H1 (cell line): ENCODE measurements at regions not wholly inside any gene's neighbourhood (a gene's known extent, or its start where the extent isn't known, plus 50 kb on each side); places are given as distances from the start of the nearest gene placed in this dataset.

ENCODE experiments used
- CTCF ChIA-PET: fragments of 300-600 bp; sonication (Branson Sonifier 250); formaldehyde crosslinking; loops from one replicate; lab custom pipeline; 2021; ENCODE audit not compliant: partially characterized antibody; lab: Charles Lee
- POLR2A ChIA-PET: fragments of 300-600 bp; sonication (Branson Sonifier 250); formaldehyde crosslinking; loops from one replicate; lab custom pipeline; 2021; ENCODE audit warnings: inconsistent platforms; ENCODE audit not compliant: partially characterized antibody; lab: Charles Lee
- DNase-seq, 2 experiments: peaks; one replicate each; pipeline versions ENCODE4 v3.0.0 to v3.0.0-alpha.2; 2010 to 2022; ENCODE audit warnings: low spot score in 2 of 2, low read depth in 1 of 2, mixed read lengths in 1 of 2
- FAIRE-seq: peaks from 2 replicates; lab custom pipeline; 2011; peaks lifted over from hg19 to GRCh38; lab: Jason Lieb, UNC
- H2AFZ ChIP-seq: 2 replicates; pipeline ENCODE4 v1.8.1; 2012; ENCODE audit warnings: low read length, inconsistent platforms
- H2AK5ac ChIP-seq: 2 replicates; pipeline ENCODE4 v1.6.1; 2013; ENCODE audit warnings: low read depth, low read length
- H2BK120ac ChIP-seq: replicated peaks from 2 replicates; pipeline ENCODE3; 2013; ENCODE audit warnings: low read depth, low read length, inconsistent platforms
- H2BK12ac ChIP-seq: 2 replicates; pipeline ENCODE4 v1.6.1; 2013; ENCODE audit warnings: low read depth, low read length
- H2BK15ac ChIP-seq: 2 replicates; pipeline ENCODE4 v1.6.1; 2013; ENCODE audit warnings: low read length
- H2BK20ac ChIP-seq: 2 replicates; pipeline ENCODE4 v1.6.1; 2013; ENCODE audit warnings: low read length
- H2BK5ac ChIP-seq: 2 replicates; pipeline ENCODE4 v1.6.1; 2013; ENCODE audit warnings: low read depth, low read length
- H3K14ac ChIP-seq: 2 replicates; pipeline ENCODE4 v1.6.1; 2013; ENCODE audit warnings: inconsistent platforms; ENCODE audit not compliant: insufficient read length
- H3K18ac ChIP-seq: 2 replicates; pipeline ENCODE4 v1.6.1; 2013; ENCODE audit warnings: low read length; ENCODE audit errors: extremely low read depth
- H3K23ac ChIP-seq: 2 replicates; pipeline ENCODE4 v1.6.1; 2013; ENCODE audit warnings: inconsistent platforms; ENCODE audit not compliant: insufficient read length
- H3K23me2 ChIP-seq: 2 replicates; pipeline ENCODE4 v1.6.1; 2013; ENCODE audit warnings: low read depth, low read length
- H3K27ac ChIP-seq: 2 replicates; pipeline ENCODE4 v1.6.1; 2011; ENCODE audit warnings: low read depth, low read length, inconsistent platforms
- H3K27me3 ChIP-seq, 4 experiments: replicated peaks in 1 of 4; 1 replicate in 1 of 4; 2 replicates in 3 of 4; pipeline versions ENCODE4 v1.6.1 to v1.8.1; 2011 to 2013; ENCODE audit warnings: low read length in 3 of 4, mild to moderate bottlenecking in 3 of 4, inconsistent platforms in 2 of 4, mixed read lengths in 2 of 4, moderate library complexity in 1 of 4; ENCODE audit not compliant: control insufficient read depth in 3 of 4, insufficient read depth in 3 of 4; ENCODE audit errors: extremely low read depth in 1 of 4
- H3K36me3 ChIP-seq, 4 experiments: 2 replicates each; pipeline versions ENCODE4 v1.6.1 to v1.8.1; 2011 to 2013; ENCODE audit warnings: mild to moderate bottlenecking in 4 of 4, low read length in 3 of 4, moderate library complexity in 2 of 4, control low read depth in 1 of 4, inconsistent platforms in 1 of 4; ENCODE audit not compliant: insufficient read depth in 4 of 4, control insufficient read depth in 2 of 4
- H3K4ac ChIP-seq: replicated peaks from 2 replicates; pipeline ENCODE3; 2013; ENCODE audit warnings: low read length, low read depth, mixed read lengths, inconsistent platforms; ENCODE audit not compliant: insufficient read length
- H3K4me1 ChIP-seq, 4 experiments: replicated peaks in 1 of 4; 1 replicate in 1 of 4; 2 replicates in 3 of 4; pipeline versions ENCODE4 v1.6.1 to v1.8.1; 2011 to 2013; ENCODE audit warnings: low read length in 3 of 4, inconsistent platforms in 2 of 4, mixed read lengths in 1 of 4; ENCODE audit not compliant: insufficient read depth in 4 of 4, control insufficient read depth in 3 of 4
- H3K4me2 ChIP-seq, 2 experiments: 2 replicates each; pipeline versions ENCODE4 v1.6.1 to v1.8.1; 2011 to 2013; ENCODE audit warnings: low read depth in 2 of 2, low read length in 2 of 2, control low read depth in 1 of 2, inconsistent platforms in 1 of 2, mild to moderate bottlenecking in 1 of 2; ENCODE audit not compliant: insufficient read depth in 1 of 2
- H3K4me3 ChIP-seq, 4 experiments: fragments of 200-600, 300-600 bp in 1 of 4; sonication (generic), shearing (Covaris generic), sonication (Bioruptor Twin) in 1 of 4; 2 replicates each; pipeline versions ENCODE4 v1.5.1 to v1.8.1; 2011 to 2016; ENCODE audit warnings: low read length in 4 of 4, low read depth in 3 of 4, control low read depth in 2 of 4, inconsistent platforms in 2 of 4, mild to moderate bottlenecking in 2 of 4, mixed read lengths in 1 of 4, moderate library complexity in 1 of 4; ENCODE audit not compliant: insufficient read depth in 2 of 4; ENCODE audit errors: extremely low read depth in 1 of 4
- H3K56ac ChIP-seq: replicated peaks from 2 replicates; pipeline ENCODE3; 2013; ENCODE audit warnings: low read depth, mild to moderate bottlenecking, mixed read lengths, low read length, inconsistent platforms; ENCODE audit not compliant: insufficient read length
- H3K79me1 ChIP-seq: 2 replicates; pipeline ENCODE4 v1.6.1; 2013; ENCODE audit warnings: low read depth, low read length, control low read depth
- H3K79me2 ChIP-seq, 2 experiments: 2 replicates each; pipeline versions ENCODE4 v1.6.1 to v1.8.1; 2012 to 2013; ENCODE audit warnings: low read length in 2 of 2, mild to moderate bottlenecking in 2 of 2, inconsistent platforms in 1 of 2; ENCODE audit not compliant: insufficient read depth in 2 of 2, control insufficient read depth in 1 of 2
- H3K9ac ChIP-seq, 4 experiments: replicated peaks in 1 of 4; 1 replicate in 1 of 4; 2 replicates in 3 of 4; pipeline versions ENCODE4 v1.6.1 to v1.8.1; 2011 to 2013; ENCODE audit warnings: low read depth in 3 of 4, low read length in 3 of 4, control low read depth in 2 of 4, mild to moderate bottlenecking in 2 of 4, moderate library complexity in 2 of 4, inconsistent platforms in 1 of 4; ENCODE audit errors: extremely low read depth in 1 of 4
- H3K9me3 ChIP-seq, 2 experiments: 2 replicates each; pipeline versions ENCODE4 v1.6.1 to v1.8.1; 2012 to 2013; ENCODE audit warnings: mild to moderate bottlenecking in 2 of 2, moderate library complexity in 2 of 2, control low read depth in 1 of 2, inconsistent platforms in 1 of 2, low read depth in 1 of 2, low read length in 1 of 2, mixed read lengths in 1 of 2; ENCODE audit not compliant: insufficient read depth in 2 of 2
- H4K20me1 ChIP-seq, 2 experiments: replicated peaks in 1 of 2; 2 replicates each; pipeline versions ENCODE3 to v1.8.1; 2011 to 2013; ENCODE audit warnings: inconsistent platforms in 2 of 2, low read length in 2 of 2, mild to moderate bottlenecking in 1 of 2; ENCODE audit not compliant: insufficient read depth in 2 of 2, control insufficient read depth in 1 of 2
- H4K5ac ChIP-seq: 2 replicates; pipeline ENCODE4 v1.6.1; 2013; ENCODE audit warnings: low read length, low read depth, mixed read lengths, inconsistent platforms; ENCODE audit not compliant: insufficient read length
- H4K8ac ChIP-seq: 2 replicates; pipeline ENCODE4 v1.8.0; 2013; ENCODE audit warnings: mild to moderate bottlenecking, moderate library complexity, low read length, inconsistent platforms; ENCODE audit not compliant: insufficient read depth; ENCODE audit errors: extremely low read depth
- H4K91ac ChIP-seq: replicated peaks from 2 replicates; pipeline ENCODE3; 2013; ENCODE audit warnings: low read length, mixed read lengths, inconsistent platforms; ENCODE audit not compliant: insufficient read length
- ASH2L ChIP-seq: fragments of 200-600, 300-600 bp; sonication (generic); IDR thresholded peaks from one replicate; pipeline ENCODE4 v1.7.1; 2017; ENCODE audit warnings: low read length
- BCL11A ChIP-seq, 2 experiments: IDR thresholded peaks; one replicate each; pipeline ENCODE4 v1.6.1; 2011; ENCODE audit warnings: low read depth in 2 of 2, low read length in 2 of 2, mild to moderate bottlenecking in 2 of 2
- EP300 ChIP-seq, 2 experiments: IDR thresholded peaks; 1 replicate in 1 of 2; 2 replicates in 1 of 2; pipeline ENCODE4 v1.6.1; 2011 to 2012; ENCODE audit warnings: low read depth in 2 of 2, low read length in 2 of 2, mild to moderate bottlenecking in 2 of 2, borderline replicate concordance in 1 of 2, inconsistent platforms in 1 of 2, moderate library complexity in 1 of 2
- FOSL1 ChIP-seq: IDR thresholded peaks from 2 replicates; pipeline ENCODE4 v1.6.1; 2011; ENCODE audit warnings: mild to moderate bottlenecking, low read depth, low read length, moderate library complexity; ENCODE audit not compliant: insufficient read depth
- GTF2F1 ChIP-seq: IDR thresholded peaks from 2 replicates; pipeline ENCODE4 v1.6.1; 2012; ENCODE audit warnings: low read depth, low read length, improper control_type of control experiment, borderline replicate concordance
- KDM4A ChIP-seq: IDR thresholded peaks from one replicate; pipeline ENCODE4 v1.7.1; 2012; ENCODE audit warnings: low read depth, mild to moderate bottlenecking, moderate library complexity, low read length, inconsistent platforms; ENCODE audit not compliant: severe bottlenecking
- PHF8 ChIP-seq: fragments of 200-600 bp; sonication (generic); conservative IDR thresholded peaks from 2 replicates; pipeline ENCODE4 v1.7.1; 2012; ENCODE audit warnings: low read depth, mild to moderate bottlenecking, inconsistent platforms, low read length, moderate library complexity
- POLR2A ChIP-seq, 2 experiments: IDR thresholded peaks; 1 replicate in 1 of 2; 2 replicates in 1 of 2; pipeline ENCODE4 v1.6.1; 2011; ENCODE audit warnings: low read depth in 2 of 2, low read length in 2 of 2, mild to moderate bottlenecking in 2 of 2; ENCODE audit errors: control extremely low read depth in 1 of 2
- POLR2AphosphoS5 ChIP-seq: IDR thresholded peaks from 2 replicates; pipeline ENCODE4 v1.6.1; 2011; ENCODE audit warnings: low read depth, low read length
- RNF2 ChIP-seq: fragments of 200-900, 300-1000 bp; sonication (generic); IDR thresholded peaks from 2 replicates; pipeline ENCODE4 v1.7.1; 2016; ENCODE audit warnings: borderline replicate concordance, low read depth, mild to moderate bottlenecking, antibody characterized with exemption, low read length; ENCODE audit not compliant: poor library complexity, severe bottlenecking; ENCODE audit errors: missing control alignments
- SIX5 ChIP-seq: IDR thresholded peaks from 2 replicates; pipeline ENCODE4 v1.6.1; 2011; ENCODE audit warnings: mild to moderate bottlenecking, low read depth, low read length
- SP1 ChIP-seq: IDR thresholded peaks from 2 replicates; pipeline ENCODE4 v1.6.1; 2011; ENCODE audit warnings: low read depth, low read length
- TAF7 ChIP-seq: optimal IDR thresholded peaks from 2 replicates; pipeline ENCODE3; 2011; ENCODE audit warnings: low read depth, mild to moderate bottlenecking, inconsistent platforms, low read length, moderate library complexity, borderline replicate concordance
- WGBS, 2 experiments: shearing (Covaris generic) in 1 of 2; methylation state at CpG; one replicate each; pipeline versions ENCODE4 v1.1.6 to v1.1.7; 2013 to 2015; ENCODE audit warnings: low lambda C conversion rate in 2 of 2, mixed read lengths in 2 of 2, inconsistent platforms in 1 of 2, low coverage in 1 of 2, missing lambda C conversion rate in 1 of 2; ENCODE audit not compliant: insufficient replicate concordance in 2 of 2, insufficient coverage in 1 of 2, insufficient read length in 1 of 2; ENCODE audit errors: extremely low coverage in 1 of 2, missing lambda C conversion rate in 1 of 2; 5-methylcytosine and 5-hydroxymethylcytosine counted together

DNA sequence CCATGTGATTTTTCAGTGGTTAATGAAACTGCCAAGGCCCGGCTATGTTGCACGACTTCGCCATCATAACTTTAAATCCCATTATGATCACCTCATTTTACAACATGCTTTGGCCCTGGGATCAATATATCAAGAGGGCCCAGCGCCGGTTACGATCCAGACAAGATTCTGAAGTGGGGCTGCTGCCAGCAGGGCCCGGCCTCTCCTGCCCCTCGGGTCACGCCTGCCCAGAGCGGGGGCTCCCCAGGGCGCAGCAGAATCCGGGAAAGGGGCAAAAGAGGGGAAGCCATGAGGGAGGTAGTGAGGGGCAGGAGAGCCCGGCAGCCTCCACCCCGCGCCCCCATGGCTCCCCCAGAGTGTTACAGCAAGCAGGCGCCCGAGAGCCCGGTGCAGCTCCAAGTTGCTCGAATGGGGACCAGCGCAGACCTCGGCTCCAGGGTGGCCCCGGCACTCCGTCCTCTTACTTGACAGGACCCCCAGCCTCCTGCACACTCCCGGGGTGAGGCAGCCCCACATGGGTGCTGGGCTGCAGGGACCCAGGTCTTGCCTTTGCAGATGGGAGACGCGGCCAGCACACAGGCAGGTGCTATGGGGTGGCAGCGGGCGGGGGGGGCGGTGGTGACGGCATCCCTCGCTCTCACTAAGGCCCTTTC is 129.8 kb upstream of the NKX1-1 start:
- H4K5ac ChIP-seq, result no peak overlapping the region
- H3K4me2 ChIP-seq, result no peak overlapping the region
- H3K23me2 ChIP-seq, result peaks cover 3% of the 10 kb centered on the region; the same call in 1 of the 2 replicates
- WGBS, 2 experiments, result 80% methylated on average over 17 of the region's 31 CpGs; no CpG with 5 or more reads in 1 of the 2 experiments
- no peaks in the 10 kb centered on the region for H3K27me3 ChIP-seq
- DNase-seq (no peak), FAIRE-seq (no peak)
- no peak overlapping the region for H2AFZ ChIP-seq
- no peak overlapping the region for H2BK120ac ChIP-seq
- H2BK20ac ChIP-seq, result no peak overlapping the region
- H2AK5ac ChIP-seq, result no peak overlapping the region
- H3K4ac ChIP-seq, result no peak overlapping the region
- H3K79me1 ChIP-seq, result no peaks in the 10 kb centered on the region
- no peak overlapping the region for H4K91ac ChIP-seq
- ChIA-PET POLR2A (no interaction called here), CTCF (interaction anchor here (5.9 kb wide), 1 partner anchor 14 kb away, joined by 49 read pairs; no protein-coding TSS in a partner anchor)
- no peak overlapping the region for H3K23ac ChIP-seq
- H3K4me1 ChIP-seq, result no peaks in the 10 kb centered on the region; a peak in 1 of 7 replicates
- no peaks in the 10 kb centered on the region for H3K79me2 ChIP-seq
- no peaks in the 10 kb centered on the region for H3K9me3 ChIP-seq
- H2BK15ac ChIP-seq, result no peak overlapping the region
- no peak overlapping the region for H2BK5ac ChIP-seq
- no peak overlapping the region for H3K56ac ChIP-seq
- no peaks in the 10 kb centered on the region for H3K36me3 ChIP-seq
- H3K14ac ChIP-seq, result no peak overlapping the region
- H3K18ac ChIP-seq, result no peak overlapping the region
- peaks cover 0 to 6% of the 10 kb centered on the region in 2 experiments for H4K20me1 ChIP-seq
- H4K8ac ChIP-seq, result no peak overlapping the region
- no peak overlapping the region for H3K9ac ChIP-seq
- H3K27ac ChIP-seq, result no peak overlapping the region
- H2BK12ac ChIP-seq, result no peak overlapping the region
- H3K4me3 ChIP-seq, result no peak overlapping the region
- TF ChIP-seq KDM4A (no peak), ASH2L (no peak), EP300 (IDR thresholded peaks at IDR 0.05; ENCODE audit: borderline replicate concordance in 1 of 2, low read depth in 2 of 2, low read length in 2 of 2) (no peak), FOSL1 (no peak), POLR2AphosphoS5 (no peak), POLR2A (IDR thresholded peaks at IDR 0.05; ENCODE audit: control extremely low read depth in 1 of 2, low read depth in 2 of 2, low read length in 2 of 2) (no peak), RNF2 (no peak), GTF2F1 (no peak), SIX5 (no peak), BCL11A (IDR thresholded peaks at IDR 0.05; ENCODE audit: low read depth in 2 of 2, low read length in 2 of 2) (no peak), SP1 (no peak), PHF8 (no peak), TAF7 (no peak)
